ENCODE measurements at regions not wholly inside any gene's neighbourhood (a gene's known extent, or its start where the extent isn't known, plus 50 kb on each side); places are given as distances from the start of the nearest gene placed in this dataset.

GRCh38 chr12:91339106-91339505 lies 156.5 kb upstream of the DCN start:
- TF ChIP-seq CTCF (IDR thresholded peaks at IDR 0.05; ENCODE audit: low read depth, low read length): no peak
- DNase-seq (ENCODE audit: extremely low read depth, low read depth): no peak

DNA sequence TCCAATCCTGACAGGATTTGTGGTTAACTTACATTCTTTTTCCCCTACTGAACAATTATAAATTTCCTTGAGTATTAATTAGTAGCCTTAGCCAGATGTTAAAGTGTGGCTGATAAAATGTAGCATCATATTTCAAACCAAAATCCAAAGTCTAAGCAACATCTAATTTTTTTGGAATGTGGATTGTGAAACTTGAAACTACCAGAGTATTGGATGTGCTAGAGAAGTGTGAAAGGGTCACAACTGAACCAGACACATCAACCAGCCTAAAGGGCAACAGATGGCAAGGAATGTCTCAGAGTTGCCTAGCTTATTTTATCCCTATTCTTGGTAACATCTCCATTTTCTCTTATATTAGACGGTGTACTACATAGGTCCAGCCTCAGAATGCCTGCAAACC lies 153.1 kb upstream of the DCN start:
- TF ChIP-seq CTCF (IDR thresholded peaks at IDR 0.05; ENCODE audit: low read depth, low read length): no peak
- DNase-seq (ENCODE audit: extremely low read depth, low read depth): no peak

GRCh38 chr12:91333966-91334365 lies 151.3 kb upstream of the DCN start:
- no peak for DNase-seq (ENCODE audit: extremely low read depth, low read depth)
- no peak for TF ChIP-seq CTCF (IDR thresholded peaks at IDR 0.05; ENCODE audit: low read depth, low read length)

GRCh38 chr12:91332302-91332701 lies 149.7 kb upstream of the DCN start:
- no peak; the same call in 1 of the 2 replicates for TF ChIP-seq CTCF (IDR thresholded peaks at IDR 0.05; ENCODE audit: low read depth, low read length)
- no peak for DNase-seq (ENCODE audit: extremely low read depth, low read depth)

GRCh38 chr12:91331371-91331770 lies 148.8 kb upstream of the DCN start:
- no peak for TF ChIP-seq CTCF (IDR thresholded peaks at IDR 0.05; ENCODE audit: low read depth, low read length)
- DNase-seq (ENCODE audit: extremely low read depth, low read depth): no peak

DNA sequence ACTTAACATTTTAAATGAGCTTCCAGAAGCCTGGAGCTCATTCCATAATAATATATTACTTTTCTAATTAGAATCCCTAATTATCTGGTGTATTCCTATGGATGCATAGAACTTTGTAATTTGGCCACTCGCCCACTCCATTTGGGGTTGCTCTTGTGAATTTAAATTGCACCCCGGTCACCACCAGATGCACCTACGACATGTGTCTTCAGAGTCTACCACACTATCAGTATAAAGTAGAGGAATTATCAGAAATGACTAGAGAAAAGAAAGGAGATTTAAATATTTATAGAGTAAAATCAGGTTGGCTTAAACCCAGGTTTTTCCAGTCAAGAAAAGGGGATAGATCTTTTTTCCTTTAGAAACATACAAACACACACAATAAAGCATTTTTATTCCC lies 145.8 kb upstream of the DCN start:
- no peak for DNase-seq (ENCODE audit: extremely low read depth, low read depth)
- TF ChIP-seq CTCF (IDR thresholded peaks at IDR 0.05; ENCODE audit: low read depth, low read length): no peak

- no peak for DNase-seq (ENCODE audit: extremely low read depth, low read depth)
- TF ChIP-seq CTCF (IDR thresholded peaks at IDR 0.05; ENCODE audit: low read depth, low read length): no peak; the same call in 1 of the 2 replicates
Measured at GRCh38 chr12:91327889-91328288, 145.3 kb upstream of the DCN start.
